H1 (cell line): ENCODE measurements at regions not wholly inside any gene's neighbourhood (a gene's known extent, or its start where the extent isn't known, plus 50 kb on each side); places are given as distances from the start of the nearest gene placed in this dataset.

Experiments used
- CTCF ChIA-PET: fragments of 300-600 bp; sonication (Branson Sonifier 250); formaldehyde crosslinking; loops from one replicate; lab custom pipeline; 2021; ENCODE audit not compliant: partially characterized antibody; lab: Charles Lee
- POLR2A ChIA-PET: fragments of 300-600 bp; sonication (Branson Sonifier 250); formaldehyde crosslinking; loops from one replicate; lab custom pipeline; 2021; ENCODE audit warnings: inconsistent platforms; ENCODE audit not compliant: partially characterized antibody; lab: Charles Lee
- DNase-seq, 2 experiments: peaks; one replicate each; pipeline versions ENCODE4 v3.0.0 to v3.0.0-alpha.2; 2010 to 2022; ENCODE audit warnings: low spot score in 2 of 2, low read depth in 1 of 2, mixed read lengths in 1 of 2
- FAIRE-seq: peaks from 2 replicates; lab custom pipeline; 2011; peaks lifted over from hg19 to GRCh38; lab: Jason Lieb, UNC
- H2AFZ ChIP-seq: 2 replicates; pipeline ENCODE4 v1.8.1; 2012; ENCODE audit warnings: low read length, inconsistent platforms
- H2AK5ac ChIP-seq: 2 replicates; pipeline ENCODE4 v1.6.1; 2013; ENCODE audit warnings: low read depth, low read length
- H2BK120ac ChIP-seq: replicated peaks from 2 replicates; pipeline ENCODE3; 2013; ENCODE audit warnings: low read depth, low read length, inconsistent platforms
- H2BK12ac ChIP-seq: 2 replicates; pipeline ENCODE4 v1.6.1; 2013; ENCODE audit warnings: low read depth, low read length
- H2BK15ac ChIP-seq: 2 replicates; pipeline ENCODE4 v1.6.1; 2013; ENCODE audit warnings: low read length
- H2BK20ac ChIP-seq: 2 replicates; pipeline ENCODE4 v1.6.1; 2013; ENCODE audit warnings: low read length
- H2BK5ac ChIP-seq: 2 replicates; pipeline ENCODE4 v1.6.1; 2013; ENCODE audit warnings: low read depth, low read length
- H3K14ac ChIP-seq: 2 replicates; pipeline ENCODE4 v1.6.1; 2013; ENCODE audit warnings: inconsistent platforms; ENCODE audit not compliant: insufficient read length
- H3K18ac ChIP-seq: 2 replicates; pipeline ENCODE4 v1.6.1; 2013; ENCODE audit warnings: low read length; ENCODE audit errors: extremely low read depth
- H3K23ac ChIP-seq: 2 replicates; pipeline ENCODE4 v1.6.1; 2013; ENCODE audit warnings: inconsistent platforms; ENCODE audit not compliant: insufficient read length
- H3K23me2 ChIP-seq: 2 replicates; pipeline ENCODE4 v1.6.1; 2013; ENCODE audit warnings: low read depth, low read length
- H3K27ac ChIP-seq: 2 replicates; pipeline ENCODE4 v1.6.1; 2011; ENCODE audit warnings: low read depth, low read length, inconsistent platforms
- H3K27me3 ChIP-seq, 4 experiments: replicated peaks in 1 of 4; 1 replicate in 1 of 4; 2 replicates in 3 of 4; pipeline versions ENCODE4 v1.6.1 to v1.8.1; 2011 to 2013; ENCODE audit warnings: low read length in 3 of 4, mild to moderate bottlenecking in 3 of 4, inconsistent platforms in 2 of 4, mixed read lengths in 2 of 4, moderate library complexity in 1 of 4; ENCODE audit not compliant: control insufficient read depth in 3 of 4, insufficient read depth in 3 of 4; ENCODE audit errors: extremely low read depth in 1 of 4
- H3K36me3 ChIP-seq, 4 experiments: 2 replicates each; pipeline versions ENCODE4 v1.6.1 to v1.8.1; 2011 to 2013; ENCODE audit warnings: mild to moderate bottlenecking in 4 of 4, low read length in 3 of 4, moderate library complexity in 2 of 4, control low read depth in 1 of 4, inconsistent platforms in 1 of 4; ENCODE audit not compliant: insufficient read depth in 4 of 4, control insufficient read depth in 2 of 4
- H3K4ac ChIP-seq: replicated peaks from 2 replicates; pipeline ENCODE3; 2013; ENCODE audit warnings: low read length, low read depth, mixed read lengths, inconsistent platforms; ENCODE audit not compliant: insufficient read length
- H3K4me1 ChIP-seq, 4 experiments: replicated peaks in 1 of 4; 1 replicate in 1 of 4; 2 replicates in 3 of 4; pipeline versions ENCODE4 v1.6.1 to v1.8.1; 2011 to 2013; ENCODE audit warnings: low read length in 3 of 4, inconsistent platforms in 2 of 4, mixed read lengths in 1 of 4; ENCODE audit not compliant: insufficient read depth in 4 of 4, control insufficient read depth in 3 of 4
- H3K4me2 ChIP-seq, 2 experiments: 2 replicates each; pipeline versions ENCODE4 v1.6.1 to v1.8.1; 2011 to 2013; ENCODE audit warnings: low read depth in 2 of 2, low read length in 2 of 2, control low read depth in 1 of 2, inconsistent platforms in 1 of 2, mild to moderate bottlenecking in 1 of 2; ENCODE audit not compliant: insufficient read depth in 1 of 2
- H3K4me3 ChIP-seq, 4 experiments: fragments of 200-600, 300-600 bp in 1 of 4; sonication (generic), shearing (Covaris generic), sonication (Bioruptor Twin) in 1 of 4; 2 replicates each; pipeline versions ENCODE4 v1.5.1 to v1.8.1; 2011 to 2016; ENCODE audit warnings: low read length in 4 of 4, low read depth in 3 of 4, control low read depth in 2 of 4, inconsistent platforms in 2 of 4, mild to moderate bottlenecking in 2 of 4, mixed read lengths in 1 of 4, moderate library complexity in 1 of 4; ENCODE audit not compliant: insufficient read depth in 2 of 4; ENCODE audit errors: extremely low read depth in 1 of 4
- H3K56ac ChIP-seq: replicated peaks from 2 replicates; pipeline ENCODE3; 2013; ENCODE audit warnings: low read depth, mild to moderate bottlenecking, mixed read lengths, low read length, inconsistent platforms; ENCODE audit not compliant: insufficient read length
- H3K79me1 ChIP-seq: 2 replicates; pipeline ENCODE4 v1.6.1; 2013; ENCODE audit warnings: low read depth, low read length, control low read depth
- H3K79me2 ChIP-seq, 2 experiments: 2 replicates each; pipeline versions ENCODE4 v1.6.1 to v1.8.1; 2012 to 2013; ENCODE audit warnings: low read length in 2 of 2, mild to moderate bottlenecking in 2 of 2, inconsistent platforms in 1 of 2; ENCODE audit not compliant: insufficient read depth in 2 of 2, control insufficient read depth in 1 of 2
- H3K9ac ChIP-seq, 4 experiments: replicated peaks in 1 of 4; 1 replicate in 1 of 4; 2 replicates in 3 of 4; pipeline versions ENCODE4 v1.6.1 to v1.8.1; 2011 to 2013; ENCODE audit warnings: low read depth in 3 of 4, low read length in 3 of 4, control low read depth in 2 of 4, mild to moderate bottlenecking in 2 of 4, moderate library complexity in 2 of 4, inconsistent platforms in 1 of 4; ENCODE audit errors: extremely low read depth in 1 of 4
- H3K9me3 ChIP-seq, 2 experiments: 2 replicates each; pipeline versions ENCODE4 v1.6.1 to v1.8.1; 2012 to 2013; ENCODE audit warnings: mild to moderate bottlenecking in 2 of 2, moderate library complexity in 2 of 2, control low read depth in 1 of 2, inconsistent platforms in 1 of 2, low read depth in 1 of 2, low read length in 1 of 2, mixed read lengths in 1 of 2; ENCODE audit not compliant: insufficient read depth in 2 of 2
- H4K20me1 ChIP-seq, 2 experiments: replicated peaks in 1 of 2; 2 replicates each; pipeline versions ENCODE3 to v1.8.1; 2011 to 2013; ENCODE audit warnings: inconsistent platforms in 2 of 2, low read length in 2 of 2, mild to moderate bottlenecking in 1 of 2; ENCODE audit not compliant: insufficient read depth in 2 of 2, control insufficient read depth in 1 of 2
- H4K5ac ChIP-seq: 2 replicates; pipeline ENCODE4 v1.6.1; 2013; ENCODE audit warnings: low read length, low read depth, mixed read lengths, inconsistent platforms; ENCODE audit not compliant: insufficient read length
- H4K8ac ChIP-seq: 2 replicates; pipeline ENCODE4 v1.8.0; 2013; ENCODE audit warnings: mild to moderate bottlenecking, moderate library complexity, low read length, inconsistent platforms; ENCODE audit not compliant: insufficient read depth; ENCODE audit errors: extremely low read depth
- H4K91ac ChIP-seq: replicated peaks from 2 replicates; pipeline ENCODE3; 2013; ENCODE audit warnings: low read length, mixed read lengths, inconsistent platforms; ENCODE audit not compliant: insufficient read length
- CBX8 ChIP-seq: fragments of 300-800, 300-1000 bp; sonication (generic); IDR thresholded peaks from 2 replicates; pipeline ENCODE4 v1.7.1; 2016; ENCODE audit warnings: low read depth, low read length, borderline replicate concordance
- CEBPB ChIP-seq: IDR thresholded peaks from 2 replicates; pipeline ENCODE4 v1.6.1; 2012; ENCODE audit warnings: low read depth, low read length
- FOSL1 ChIP-seq: IDR thresholded peaks from 2 replicates; pipeline ENCODE4 v1.6.1; 2011; ENCODE audit warnings: mild to moderate bottlenecking, low read depth, low read length, moderate library complexity; ENCODE audit not compliant: insufficient read depth
- GTF2F1 ChIP-seq: IDR thresholded peaks from 2 replicates; pipeline ENCODE4 v1.6.1; 2012; ENCODE audit warnings: low read depth, low read length, improper control_type of control experiment, borderline replicate concordance
- MAFK ChIP-seq: IDR thresholded peaks from 2 replicates; pipeline ENCODE4 v1.6.1; 2012; ENCODE audit warnings: low read depth, mild to moderate bottlenecking, improper control_type of control experiment, low read length
- NRF1 ChIP-seq: IDR thresholded peaks from 2 replicates; pipeline ENCODE4 v1.6.1; 2011; ENCODE audit warnings: mild to moderate bottlenecking, low read depth, low read length, improper control_type of control experiment
- SP4 ChIP-seq: IDR thresholded peaks from 2 replicates; pipeline ENCODE4 v1.6.1; 2012; ENCODE audit warnings: low read length, inconsistent platforms
- ZNF274 ChIP-seq: IDR thresholded peaks from 2 replicates; pipeline ENCODE4 v1.7.0; 2012; ENCODE audit warnings: low read length, borderline replicate concordance; ENCODE audit errors: extremely low read depth
- WGBS, 2 experiments: shearing (Covaris generic) in 1 of 2; methylation state at CpG; one replicate each; pipeline versions ENCODE4 v1.1.6 to v1.1.7; 2013 to 2015; ENCODE audit warnings: low lambda C conversion rate in 2 of 2, mixed read lengths in 2 of 2, inconsistent platforms in 1 of 2, low coverage in 1 of 2, missing lambda C conversion rate in 1 of 2; ENCODE audit not compliant: insufficient replicate concordance in 2 of 2, insufficient coverage in 1 of 2, insufficient read length in 1 of 2; ENCODE audit errors: extremely low coverage in 1 of 2, missing lambda C conversion rate in 1 of 2; 5-methylcytosine and 5-hydroxymethylcytosine counted together

- POLR2A ChIA-PET: interaction anchor here (0.7 to 5.1 kb wide), 5 partner anchors 15 to 124 kb away, joined by 3 to 25 read pairs (median 4); no protein-coding TSS in a partner anchor
- WGBS, 2 experiments: 56% methylated on average over 6 of the region's 6 CpGs; no CpG with 5 or more reads in 1 of the 2 experiments
- peak overlapping the region; percentile 73 for H2BK15ac ChIP-seq
Measured at GRCh38 chr11:70646272-70647049, 248.1 kb downstream of the CTTN start.

More at GRCh38 chr11:70646272-70647049, 248.1 kb downstream of the CTTN start:
- H3K4ac ChIP-seq: peak overlapping the region; percentile 34
- peak overlapping the region; percentile 43 for H2AK5ac ChIP-seq
- no peak overlapping the region for H3K56ac ChIP-seq
- H3K4me2 ChIP-seq: peak overlapping the region; percentile 64 to 88
- no peak overlapping the region for H3K14ac ChIP-seq
- H4K20me1 ChIP-seq: peaks cover 0 to 6% of the 10 kb centered on the region in 2 experiments
- H3K4me3 ChIP-seq: peak overlapping the region in 1 of 4 experiments; percentile 33; a peak in 2 of 8 replicates
- no peaks in the 10 kb centered on the region for H3K36me3 ChIP-seq
- FAIRE-seq (no peak), DNase-seq (no peak)
- CTCF ChIA-PET: interaction anchor here (0.8 to 1.7 kb wide), 4 partner anchors 16 to 136 kb away, joined by 3 to 7 read pairs (median 3); no protein-coding TSS in a partner anchor
- H3K9me3 ChIP-seq: no peaks in the 10 kb centered on the region
- H4K8ac ChIP-seq: no peak overlapping the region
- H3K27ac ChIP-seq: no peak overlapping the region
- peak overlapping the region; percentile 52 for H3K18ac ChIP-seq
- peak overlapping the region; percentile 99 for H2BK12ac ChIP-seq
- no peaks in the 10 kb centered on the region for H3K27me3 ChIP-seq
- no peak for TF ChIP-seq GTF2F1
- no peak for TF ChIP-seq ZNF274
- TF ChIP-seq SP4: no peak
- TF ChIP-seq NRF1: no peak
- no peak for TF ChIP-seq MAFK
- no peak for TF ChIP-seq CEBPB
- TF ChIP-seq CBX8: no peak
- no peak for TF ChIP-seq FOSL1
- no peak overlapping the region for H2AFZ ChIP-seq
- H3K9ac ChIP-seq: no peak overlapping the region
- H2BK20ac ChIP-seq: peak overlapping the region; percentile 100
- H3K23me2 ChIP-seq: peaks cover 3% of the 10 kb centered on the region; the same call in 1 of the 2 replicates
- H2BK120ac ChIP-seq: peak overlapping the region; percentile 39
- H3K79me2 ChIP-seq: peaks cover 0 to 36% of the 10 kb centered on the region in 2 experiments; a peak in 2 of 4 replicates
- H4K91ac ChIP-seq: peak overlapping the region; percentile 32
- no peak overlapping the region for H4K5ac ChIP-seq
- peak overlapping the region; percentile 99; the same call in 1 of the 2 replicates for H2BK5ac ChIP-seq
- H3K23ac ChIP-seq: no peak overlapping the region
- peaks cover 30 to 54% (median 46%) of the 10 kb centered on the region in 4 experiments for H3K4me1 ChIP-seq
- H3K79me1 ChIP-seq: peaks cover 8% of the 10 kb centered on the region
